ENCODE measurements at regions not wholly inside any gene's neighbourhood (a gene's known extent, or its start where the extent isn't known, plus 50 kb on each side); places are given as distances from the start of the nearest gene placed in this dataset.

GRCh38 chr2:149953627-149954026, 366.1 kb upstream of the MMADHC start:
- ATAC-seq: no peak
- in situ Hi-C loops (cut with HindIII; ENCODE audit: low pct_unique_long_range_greater_than_20kb, low sequenced_read_pairs): no loop called here

GRCh38 chr2:149931486-149931885, 343.9 kb upstream of the MMADHC start:
- Histone ChIP-seq H3K27ac (ENCODE audit: low read length) (no peak overlapping the region), H3K4me1 (ENCODE audit: control insufficient read depth, insufficient read depth, low read length) (no peaks in the 10 kb centered on the region), H3K9me3 (ENCODE audit: control insufficient read depth, insufficient read depth, low read depth, low read length) (no peaks in the 10 kb centered on the region), H3K36me3 (ENCODE audit: control insufficient read depth, insufficient read depth, low read length) (no peaks in the 10 kb centered on the region), H3K27me3 (ENCODE audit: control insufficient read depth, insufficient read depth, low read length) (no peaks in the 10 kb centered on the region), H3K4me3 (ENCODE audit: low read depth in 2 of 2, low read length in 2 of 2) (no peak overlapping the region)
- BruUV-seq (replicated peaks): no TSS peak
- ChIA-PET POLR2A (no interaction called here), CTCF (no interaction called here)
- in situ Hi-C loops (cut with HindIII; ENCODE audit: low pct_unique_long_range_greater_than_20kb, low sequenced_read_pairs): no loop called here
- DNase-seq (ENCODE audit: low read depth, low spot score) (no peak), ATAC-seq (no peak)
- intact Hi-C loops (cut with micrococcal nuclease; ENCODE audit: unreplicated experiment): no loop called here
- no peak for TF ChIP-seq TCF7L2 (IDR thresholded peaks at IDR 0.05; ENCODE audit: low read depth, low read length)
- TF ChIP-seq REST (IDR thresholded peaks at IDR 0.05; ENCODE audit: insufficient read depth in 1 of 2, low read depth in 2 of 2, low read length in 1 of 2): no peak
- TF ChIP-seq SIN3A (IDR thresholded peaks at IDR 0.05; ENCODE audit: borderline replicate concordance, insufficient read depth, low read depth, low read length): no peak
- no peak for TF ChIP-seq CTCF (IDR thresholded peaks at IDR 0.05)
- no peak for TF ChIP-seq POLR2AphosphoS5 (IDR thresholded peaks at IDR 0.05; ENCODE audit: low read depth, low read length)

More at GRCh38 chr2:149953627-149954026, 366.1 kb upstream of the MMADHC start:
- CTCF ChIA-PET: no interaction called here
- H3K27me3 ChIP-seq (ENCODE audit: control insufficient read depth, insufficient read depth, low read length): no peaks in the 10 kb centered on the region
- no peak overlapping the region for H3K27ac ChIP-seq (ENCODE audit: low read length)
- no peaks in the 10 kb centered on the region for H3K36me3 ChIP-seq (ENCODE audit: control insufficient read depth, insufficient read depth, low read length)
- H3K4me3 ChIP-seq (ENCODE audit: low read depth in 2 of 2, low read length in 2 of 2): no peak overlapping the region
- no peak for TF ChIP-seq POLR2AphosphoS5 (IDR thresholded peaks at IDR 0.05; ENCODE audit: low read depth, low read length)
- no peak for TF ChIP-seq SIN3A (IDR thresholded peaks at IDR 0.05; ENCODE audit: borderline replicate concordance, insufficient read depth, low read depth, low read length)
- no peak for TF ChIP-seq REST (IDR thresholded peaks at IDR 0.05; ENCODE audit: insufficient read depth in 1 of 2, low read depth in 2 of 2, low read length in 1 of 2)
- TF ChIP-seq CTCF (IDR thresholded peaks at IDR 0.05): no peak
- TF ChIP-seq TCF7L2 (IDR thresholded peaks at IDR 0.05; ENCODE audit: low read depth, low read length): no peak
- DNase-seq (ENCODE audit: low read depth, low spot score): no peak
- H3K9me3 ChIP-seq (ENCODE audit: control insufficient read depth, insufficient read depth, low read depth, low read length): no peaks in the 10 kb centered on the region
- intact Hi-C loops (cut with micrococcal nuclease; ENCODE audit: unreplicated experiment): no loop called here
- POLR2A ChIA-PET: no interaction called here
- H3K4me1 ChIP-seq (ENCODE audit: control insufficient read depth, insufficient read depth, low read length): no peaks in the 10 kb centered on the region
- BruUV-seq (replicated peaks): no TSS peak
